ENCODE measurements at regions not wholly inside any gene's neighbourhood (a gene's known extent, or its start where the extent isn't known, plus 50 kb on each side); places are given as distances from the start of the nearest gene placed in this dataset.

DNA sequence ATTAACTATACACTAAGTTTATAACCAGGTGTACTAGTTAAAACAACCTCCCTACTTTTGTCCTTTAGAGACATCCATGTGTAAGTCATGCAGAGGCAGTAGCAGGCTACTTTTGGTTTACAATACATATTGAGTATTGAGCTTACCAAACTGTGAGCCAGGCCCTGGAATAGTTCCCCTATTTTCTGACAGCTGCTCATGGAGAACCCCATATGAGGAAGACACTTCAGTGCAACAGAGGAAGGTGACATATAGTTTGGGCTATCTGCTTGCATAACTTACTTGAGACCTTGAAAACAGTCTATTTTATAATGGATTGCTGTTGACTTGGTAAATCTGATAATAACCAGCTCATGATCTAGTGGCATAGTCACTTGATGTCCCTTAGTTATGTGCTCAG is 190.5 kb downstream of the SH3BGRL start:
- Histone ChIP-seq H2AK5ac (ENCODE audit: low read depth, low read length) (no peak overlapping the region), H3K18ac (ENCODE audit: extremely low read depth, low read length) (no peak overlapping the region), H4K8ac (ENCODE audit: extremely low read depth, insufficient read depth, low read length) (no peak overlapping the region), H3K9ac (replicated peaks in 1 of 4; ENCODE audit: extremely low read depth in 1 of 4, low read depth in 3 of 4, low read length in 3 of 4) (no peak overlapping the region), H3K56ac (replicated peaks; ENCODE audit: insufficient read length, low read depth, low read length) (no peak overlapping the region), H2BK20ac (ENCODE audit: low read length) (no peak overlapping the region), H3K36me3 (ENCODE audit: control insufficient read depth in 2 of 4, insufficient read depth in 4 of 4, low read length in 3 of 4) (no peaks in the 10 kb centered on the region), H2AFZ (ENCODE audit: low read length) (no peak overlapping the region), H3K9me3 (ENCODE audit: insufficient read depth in 2 of 2, low read depth in 1 of 2, low read length in 1 of 2) (no peaks in the 10 kb centered on the region), H4K91ac (replicated peaks; ENCODE audit: insufficient read length, low read length) (no peak overlapping the region), H3K4me1 (replicated peaks in 1 of 4; ENCODE audit: control insufficient read depth in 3 of 4, insufficient read depth in 4 of 4, low read length in 3 of 4) (no peaks in the 10 kb centered on the region), H3K14ac (ENCODE audit: insufficient read length) (no peak overlapping the region), H3K27ac (ENCODE audit: low read depth, low read length) (no peak overlapping the region), H3K79me1 (ENCODE audit: low read depth, low read length) (no peaks in the 10 kb centered on the region), H2BK120ac (replicated peaks; ENCODE audit: low read depth, low read length) (no peak overlapping the region), H2BK15ac (ENCODE audit: low read length) (no peak overlapping the region), H4K5ac (ENCODE audit: insufficient read length, low read depth, low read length) (no peak overlapping the region), H3K4ac (replicated peaks; ENCODE audit: insufficient read length, low read depth, low read length) (no peak overlapping the region), H3K23ac (ENCODE audit: insufficient read length) (no peak overlapping the region), H3K79me2 (ENCODE audit: control insufficient read depth in 1 of 2, insufficient read depth in 2 of 2, low read length in 2 of 2) (no peaks in the 10 kb centered on the region), H3K4me3 (ENCODE audit: extremely low read depth in 1 of 4, insufficient read depth in 2 of 4, low read depth in 3 of 4, low read length in 4 of 4) (no peak overlapping the region), H2BK12ac (ENCODE audit: low read depth, low read length) (no peak overlapping the region), H4K20me1 (replicated peaks in 1 of 2; ENCODE audit: control insufficient read depth in 1 of 2, insufficient read depth in 2 of 2, low read length in 2 of 2) (no peaks in the 10 kb centered on the region), H3K4me2 (ENCODE audit: insufficient read depth in 1 of 2, low read depth in 2 of 2, low read length in 2 of 2) (no peak overlapping the region), H2BK5ac (ENCODE audit: low read depth, low read length) (no peak overlapping the region), H3K23me2 (ENCODE audit: low read depth, low read length) (no peaks in the 10 kb centered on the region), H3K27me3 (replicated peaks in 1 of 4; ENCODE audit: control insufficient read depth in 3 of 4, extremely low read depth in 1 of 4, insufficient read depth in 3 of 4, low read length in 3 of 4) (no peaks in the 10 kb centered on the region)
- FAIRE-seq = no peak
- ChIA-PET POLR2A (ENCODE audit: partially characterized antibody) (no interaction called here), CTCF (ENCODE audit: partially characterized antibody) (no interaction called here)
- no peak for TF ChIP-seq RFX5 (IDR thresholded peaks at IDR 0.05; ENCODE audit: borderline replicate concordance, low read depth, low read length)
- TF ChIP-seq JUND (IDR thresholded peaks at IDR 0.05; ENCODE audit: low read length) = no peak
- TF ChIP-seq SP4 (IDR thresholded peaks at IDR 0.05; ENCODE audit: low read length) = no peak
- TF ChIP-seq BCL11A (IDR thresholded peaks at IDR 0.05; ENCODE audit: low read depth in 2 of 2, low read length in 2 of 2) = no peak
- no peak for DNase-seq (ENCODE audit: low read depth in 1 of 2, low spot score in 2 of 2)
